Heart left ventricle (tissue), 13 donors: ENCODE measurements at regions not wholly inside any gene's neighbourhood (a gene's known extent, or its start where the extent isn't known, plus 50 kb on each side); places are given as distances from the start of the nearest gene placed in this dataset.

Source experiments
- POLR2A ChIP-seq, 2 donors: fragments of 450-650 bp; IDR thresholded peaks; one replicate each; pipeline ENCODE4 v1.6.1; 2017; ENCODE audit warnings: antibody characterized with exemption in 2 of 2, mild to moderate bottlenecking in 2 of 2, moderate library complexity in 2 of 2
- TF ChIP-seq, protein P1 (sequence below), 12 donors: fragments of 200-600 bp; sonication (generic) in 4 of 12; IDR thresholded peaks; one replicate each; pipeline versions ENCODE4 v1.5.0 to v1.8.0; 2018 to 2022; ENCODE audit warnings: antibody characterized with exemption in 12 of 12, mild to moderate bottlenecking in 5 of 12
- donor health status: ischemic (EF 13 %, LVEDD 7.1; RV severe dilation, severe dysfunction).
- donor health status: DM: no; HTN: yes; CAD: no.
- donor health status: DM: no; HTN: no; CAD: no.
- donor health status: ischemic (EF 25% LVEDD 6.9; RV normal size, moderate dysfunction).
- donor health status: ischemic (EF 25% LVEDD 5.7; RV mildly dilated, moderate dysfunction).
- donor health status: ischemic (EF 35%, LVEDD 5.7; RV mildly dilated, moderate dysfunction).
- donor health status: nonischemic (EF 11% LVEDD 7.7; RV severe dilation, severe dysfunction).
- donor health status: DM: yes; HTN: yes; CAD: no.
- donor health status: PGD.
- donor health status: ischemic (EF 29% LVEDD 5.4; RV normal size, mild dysfunction).
- donor health status: nonischemic (EF 23%, LVEDD 6.1; RV moderate dilation, normal function).

DNA sequence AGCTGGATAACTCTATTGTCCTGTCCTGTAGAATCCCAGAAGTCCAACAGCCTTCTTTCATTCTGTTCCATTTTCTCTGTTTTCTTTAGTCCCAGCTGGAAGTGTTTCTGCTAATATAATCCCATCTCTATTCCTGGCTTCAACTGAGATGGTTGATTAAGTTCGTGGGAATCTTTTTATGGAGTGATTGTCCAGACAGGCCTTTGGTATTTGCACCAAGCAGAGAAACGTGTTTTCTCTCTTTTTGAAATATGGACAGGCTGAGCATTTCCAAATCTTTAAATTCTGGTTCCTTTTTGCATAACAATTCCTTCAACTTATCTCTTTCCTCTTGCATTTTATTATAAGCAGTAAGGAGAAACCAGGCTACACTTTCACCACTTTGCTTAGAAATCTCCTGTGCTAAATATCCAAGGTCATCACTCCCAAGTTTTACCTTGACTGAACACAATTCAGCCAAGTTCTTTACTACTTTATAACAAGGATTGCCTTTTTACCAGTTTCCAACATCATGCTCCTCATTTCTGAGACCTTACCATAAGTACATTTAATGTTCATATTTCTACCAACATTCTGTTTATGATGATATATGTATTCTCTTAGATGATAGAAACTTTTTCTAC is 108.8 kb downstream of the ZFP36L2 start:
- TF ChIP-seq POLR2A (IDR thresholded peaks at IDR 0.05), result no peak
- TF ChIP-seq, protein P1, sequence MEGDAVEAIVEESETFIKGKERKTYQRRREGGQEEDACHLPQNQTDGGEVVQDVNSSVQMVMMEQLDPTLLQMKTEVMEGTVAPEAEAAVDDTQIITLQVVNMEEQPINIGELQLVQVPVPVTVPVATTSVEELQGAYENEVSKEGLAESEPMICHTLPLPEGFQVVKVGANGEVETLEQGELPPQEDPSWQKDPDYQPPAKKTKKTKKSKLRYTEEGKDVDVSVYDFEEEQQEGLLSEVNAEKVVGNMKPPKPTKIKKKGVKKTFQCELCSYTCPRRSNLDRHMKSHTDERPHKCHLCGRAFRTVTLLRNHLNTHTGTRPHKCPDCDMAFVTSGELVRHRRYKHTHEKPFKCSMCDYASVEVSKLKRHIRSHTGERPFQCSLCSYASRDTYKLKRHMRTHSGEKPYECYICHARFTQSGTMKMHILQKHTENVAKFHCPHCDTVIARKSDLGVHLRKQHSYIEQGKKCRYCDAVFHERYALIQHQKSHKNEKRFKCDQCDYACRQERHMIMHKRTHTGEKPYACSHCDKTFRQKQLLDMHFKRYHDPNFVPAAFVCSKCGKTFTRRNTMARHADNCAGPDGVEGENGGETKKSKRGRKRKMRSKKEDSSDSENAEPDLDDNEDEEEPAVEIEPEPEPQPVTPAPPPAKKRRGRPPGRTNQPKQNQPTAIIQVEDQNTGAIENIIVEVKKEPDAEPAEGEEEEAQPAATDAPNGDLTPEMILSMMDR (IDR thresholded peaks at IDR 0.05), result no peak
